NCI-H774 (cell line): ENCODE measurements at regions not wholly inside any gene's neighbourhood (a gene's known extent, or its start where the extent isn't known, plus 50 kb on each side); places are given as distances from the start of the nearest gene placed in this dataset.

Experiments used
- DNase-seq: peaks from one replicate; lab custom pipeline; 2025; lab: John Stamatoyannopoulos, UW

DNA sequence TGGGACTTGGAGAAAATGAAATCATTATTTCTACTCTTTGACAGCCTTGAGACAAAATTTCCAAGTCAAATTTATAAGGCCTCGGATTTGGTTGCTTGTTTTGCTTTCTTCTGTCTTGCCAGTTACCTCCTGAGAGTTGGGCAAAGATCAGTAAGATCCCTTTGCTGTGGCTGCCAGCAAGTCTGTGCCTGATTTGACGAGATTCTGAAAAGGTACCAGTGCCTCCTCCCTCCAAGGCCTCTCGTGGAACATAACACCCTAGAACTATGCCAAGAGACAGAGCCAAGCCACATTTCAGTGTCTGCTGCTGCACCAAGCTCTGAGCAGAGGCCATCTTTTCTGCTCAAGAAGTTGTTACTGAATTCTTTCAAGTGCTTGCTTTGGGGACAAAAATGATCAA is 61.0 kb downstream of the GTPBP8 start:
- no peak for DNase-seq

DNA sequence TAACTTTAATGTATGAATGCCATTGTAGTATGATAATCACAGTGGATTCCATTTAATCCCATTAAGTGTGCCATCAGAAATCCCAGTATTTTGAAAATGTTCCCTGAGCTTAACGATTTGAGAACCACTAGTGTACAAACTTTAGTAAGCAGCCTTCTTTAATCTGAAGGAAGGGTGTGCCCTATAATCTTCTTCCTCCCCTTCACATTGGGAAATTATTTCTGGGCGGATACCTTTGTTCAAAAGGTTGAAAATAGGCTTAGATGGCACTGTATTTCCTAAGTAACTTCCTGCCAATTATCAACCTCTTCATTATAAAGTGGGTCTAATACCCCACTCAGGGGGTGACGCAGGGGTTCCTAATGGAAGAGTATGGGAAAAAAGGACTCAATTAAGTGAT is 62.4 kb downstream of the GTPBP8 start:
- no peak for DNase-seq

DNA sequence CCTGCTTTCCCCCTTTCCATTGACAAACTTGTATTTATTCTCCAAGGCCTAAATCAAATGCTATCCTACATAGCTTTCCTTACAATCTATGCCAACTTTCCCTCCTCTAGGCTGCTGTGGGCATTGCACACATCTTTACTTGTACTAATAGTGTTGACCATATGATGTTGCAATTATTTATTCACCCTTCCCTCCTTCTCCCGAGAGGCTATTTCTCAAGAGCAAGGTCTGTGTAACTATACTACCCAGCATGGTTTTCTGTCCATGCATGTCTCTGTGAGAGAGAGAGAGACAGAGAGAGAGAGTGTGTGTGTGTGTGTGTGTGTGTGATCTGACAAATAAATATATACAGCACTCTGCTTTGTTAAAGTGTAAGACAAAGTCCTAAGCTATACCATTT is 63.8 kb downstream of the GTPBP8 start:
- DNase-seq: no peak

GRCh38 chr3:113055201-113055600 is 64.4 kb downstream of the GTPBP8 start:
- no peak for DNase-seq

- no peak for DNase-seq
Measured at GRCh38 chr3:113055961-113056360, 65.2 kb downstream of the GTPBP8 start.

DNA sequence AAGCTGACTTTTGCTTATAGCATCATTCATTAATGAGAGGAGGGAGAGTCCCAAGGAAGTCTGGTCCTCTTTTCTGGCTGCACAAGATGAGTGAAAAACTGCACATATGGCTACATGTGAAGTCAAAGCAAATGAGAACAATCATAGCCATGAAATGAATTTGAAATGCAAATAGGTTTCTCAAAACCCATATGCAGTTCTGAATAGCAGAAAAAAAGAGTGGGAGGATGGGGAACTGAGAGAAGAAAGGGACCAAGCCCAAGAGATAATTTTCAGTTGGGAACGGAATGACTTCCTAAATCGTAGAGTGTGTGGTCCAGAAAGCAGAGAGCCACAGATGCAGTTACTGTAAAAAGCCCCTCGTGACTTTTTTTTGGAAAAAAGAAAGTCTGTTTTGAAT is 66.3 kb downstream of the GTPBP8 start:
- no peak for DNase-seq

DNA sequence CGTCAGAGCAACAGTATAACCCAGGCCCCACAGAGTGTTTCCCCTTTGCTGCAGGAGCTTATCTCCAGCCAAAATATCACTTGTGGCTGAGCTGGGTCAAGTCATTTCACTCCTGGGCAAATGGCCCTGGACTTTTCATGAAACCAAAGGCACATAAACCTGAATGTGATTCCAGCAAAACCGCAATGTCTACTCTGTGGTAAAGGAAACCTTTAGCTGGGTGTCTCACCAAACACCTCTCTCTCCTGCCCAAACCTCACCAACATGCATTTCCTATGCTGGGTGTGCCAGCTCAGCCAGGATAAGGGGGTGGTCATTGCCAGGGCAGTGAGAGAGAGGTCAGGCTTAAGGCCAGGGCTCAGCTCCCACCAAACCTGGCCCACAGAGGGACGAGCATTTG is 67.4 kb downstream of the GTPBP8 start:
- no peak for DNase-seq

DNA sequence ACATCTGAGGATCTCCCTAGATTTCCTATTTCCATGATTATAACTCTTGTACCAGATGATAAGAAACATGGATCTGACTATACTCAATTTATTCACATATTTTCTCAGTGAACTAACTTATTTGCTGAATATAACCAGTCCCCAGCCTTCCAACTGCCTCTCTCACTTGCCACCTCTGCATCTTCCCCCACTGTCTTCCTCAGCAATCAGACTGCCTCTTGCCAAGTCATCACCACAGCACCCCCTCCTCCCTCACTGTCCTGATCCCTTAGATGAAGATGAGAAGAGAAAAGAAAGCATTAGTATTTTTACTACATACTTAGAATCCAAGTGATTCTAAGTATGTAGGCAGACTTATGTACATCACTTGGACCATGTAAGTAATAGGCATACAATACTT is 71.9 kb downstream of the GTPBP8 start:
- no peak for DNase-seq

- no peak for DNase-seq
Measured at GRCh38 chr3:113063126-113063894, 72.5 kb downstream of the GTPBP8 start.

- no peak for DNase-seq
Measured at GRCh38 chr3:113064183-113064582, 73.4 kb downstream of the GTPBP8 start.

DNA sequence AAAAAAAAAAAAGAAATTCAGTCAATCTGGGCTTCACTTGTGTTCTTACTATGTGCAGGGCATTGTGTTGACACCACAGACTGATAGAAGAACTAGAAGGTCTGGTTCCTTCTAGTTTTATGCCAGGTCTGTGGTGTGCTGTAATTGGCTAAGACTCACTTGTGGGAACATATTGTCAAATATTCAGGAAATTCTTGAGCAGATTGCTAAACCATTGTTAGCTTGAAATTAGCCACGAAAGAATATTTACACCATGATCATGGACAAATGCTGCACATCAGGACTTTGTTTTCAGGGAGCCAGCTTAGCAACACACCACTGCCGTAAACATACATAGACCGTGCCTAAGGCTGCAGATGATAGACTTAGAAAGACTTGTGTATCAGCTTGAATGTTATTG is 74.6 kb downstream of the GTPBP8 start:
- DNase-seq: no peak

GRCh38 chr3:113070072-113070640 is 79.4 kb downstream of the GTPBP8 start:
- DNase-seq: no peak

GRCh38 chr3:113070681-113071113 is 79.9 kb downstream of the GTPBP8 start:
- DNase-seq: no peak

- no peak for DNase-seq
Measured at GRCh38 chr3:113075588-113075987, 84.8 kb downstream of the GTPBP8 start.

DNA sequence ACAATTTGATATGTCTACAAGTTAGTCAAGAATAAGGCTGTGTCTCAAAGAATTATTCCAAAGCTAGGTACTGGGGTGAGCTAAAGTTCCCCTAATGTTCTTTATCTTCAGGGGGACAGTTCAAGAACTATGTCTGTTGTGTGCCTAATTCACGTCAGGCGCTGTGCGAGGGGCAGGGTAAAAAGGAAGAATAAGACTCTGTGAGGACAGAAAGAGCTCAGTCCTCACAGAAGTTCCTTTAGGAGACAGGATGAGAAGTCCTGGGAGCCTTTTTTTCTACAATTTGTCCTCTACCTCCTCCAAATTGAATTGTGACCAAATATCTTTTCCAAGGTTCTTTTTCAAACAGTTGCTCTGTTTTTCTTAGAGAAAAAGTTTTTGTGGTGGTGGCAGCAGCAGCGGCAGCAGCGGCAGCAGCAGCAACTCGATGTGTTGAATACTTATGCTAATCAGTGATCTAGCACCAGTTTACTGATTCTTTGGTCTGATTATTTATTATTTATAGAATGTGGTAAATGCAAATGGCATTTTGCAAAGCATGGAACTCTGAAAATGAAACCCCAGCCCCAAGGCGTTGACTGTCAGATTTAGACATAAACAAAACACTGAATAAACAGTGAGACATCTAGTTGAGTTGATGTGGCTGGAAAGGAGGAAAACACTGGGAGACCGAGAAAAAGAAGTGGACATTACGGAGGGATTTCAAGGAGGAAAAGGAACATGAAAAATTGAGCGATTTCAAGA is 88.6 kb downstream of the GTPBP8 start:
- no peak for DNase-seq

DNA sequence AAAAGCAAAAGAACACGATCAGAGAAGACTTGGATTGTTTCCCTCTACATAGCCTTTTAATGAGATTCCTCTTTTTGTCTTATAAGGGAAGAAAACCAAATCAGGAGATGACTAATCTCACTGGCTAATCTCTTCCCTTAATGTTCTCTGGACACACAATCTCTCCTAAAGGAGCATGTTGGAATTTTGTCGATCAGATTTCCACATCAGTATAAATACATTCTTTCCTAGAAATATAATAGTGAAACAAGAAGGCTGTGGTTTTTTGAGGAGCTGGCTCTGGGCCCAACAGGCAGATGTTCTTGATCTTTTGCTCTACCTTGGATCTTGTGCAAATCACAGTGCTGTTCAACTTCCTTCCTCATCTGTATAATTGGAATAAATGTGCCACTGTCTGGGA is 94.0 kb downstream of the GTPBP8 start:
- no peak for DNase-seq

GRCh38 chr3:113086560-113087461 is 96.0 kb downstream of the GTPBP8 start:
- DNase-seq: no peak

DNA sequence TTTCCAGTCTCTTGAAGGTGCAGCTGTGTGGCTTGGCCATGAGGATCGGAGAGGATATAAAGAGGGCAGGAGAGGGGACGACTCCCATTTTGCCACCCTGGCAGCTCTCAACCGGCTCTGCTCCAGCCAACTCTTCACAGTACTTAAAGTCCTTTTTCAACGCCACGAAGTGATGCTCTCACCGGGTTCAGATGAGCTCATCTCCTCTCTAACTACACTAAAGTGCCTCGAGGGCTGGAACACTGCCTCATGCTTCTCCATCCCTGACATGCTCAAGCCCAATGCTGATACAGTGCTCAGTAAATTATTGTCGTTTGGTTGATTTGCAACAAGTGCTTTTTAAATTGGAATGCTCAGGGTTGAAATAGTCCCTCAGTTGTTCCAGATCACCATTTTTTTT is 97.8 kb downstream of the GTPBP8 start:
- no peak for DNase-seq

DNA sequence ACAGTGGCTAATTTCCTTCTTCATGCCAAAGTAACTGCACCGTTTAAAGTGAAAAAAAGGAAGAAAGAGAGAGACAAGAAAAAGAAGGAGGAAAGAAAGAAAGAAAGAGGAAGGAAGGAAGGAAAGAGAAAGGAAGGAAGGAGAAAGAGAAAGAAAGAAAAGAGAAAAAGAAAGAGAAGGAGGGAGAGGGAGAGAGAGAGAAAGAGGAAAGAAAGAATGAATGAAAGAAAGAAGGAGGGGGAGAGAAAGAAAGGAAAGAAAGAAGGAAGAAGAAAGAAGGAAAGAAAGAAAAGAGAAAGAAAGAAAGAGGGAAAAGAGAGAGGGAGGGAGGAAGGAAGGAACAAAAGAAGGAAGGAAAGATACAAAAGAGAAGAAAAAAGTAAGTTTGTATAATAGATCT is 100.6 kb downstream of the GTPBP8 start:
- no peak for DNase-seq

GRCh38 chr3:113092746-113093145 is 102.0 kb downstream of the GTPBP8 start:
- DNase-seq: no peak

GRCh38 chr3:113094337-113095221 is 103.8 kb downstream of the GTPBP8 start:
- no peak for DNase-seq
